HG02759 (cell line): ENCODE measurements at regions not wholly inside any gene's neighbourhood (a gene's known extent, or its start where the extent isn't known, plus 50 kb on each side); places are given as distances from the start of the nearest gene placed in this dataset.
"Not testable (repeated sequence)": the region's sequence is repeated elsewhere in the genome, so short reads cannot be mapped to it uniquely, and the experiment has no call there.

ENCODE experiments used
- ATAC-seq: cut with Tn5 transposase; IDR thresholded peaks from one replicate; pipeline ENCODE4 v1.9.1; 2021; ENCODE audit warnings: mild to moderate bottlenecking, moderate library complexity; ENCODE audit not compliant: unreplicated experiment

- no peak for ATAC-seq
Measured at GRCh38 chr9:26508897-26509296, 383.7 kb downstream of the CAAP1 start.

DNA sequence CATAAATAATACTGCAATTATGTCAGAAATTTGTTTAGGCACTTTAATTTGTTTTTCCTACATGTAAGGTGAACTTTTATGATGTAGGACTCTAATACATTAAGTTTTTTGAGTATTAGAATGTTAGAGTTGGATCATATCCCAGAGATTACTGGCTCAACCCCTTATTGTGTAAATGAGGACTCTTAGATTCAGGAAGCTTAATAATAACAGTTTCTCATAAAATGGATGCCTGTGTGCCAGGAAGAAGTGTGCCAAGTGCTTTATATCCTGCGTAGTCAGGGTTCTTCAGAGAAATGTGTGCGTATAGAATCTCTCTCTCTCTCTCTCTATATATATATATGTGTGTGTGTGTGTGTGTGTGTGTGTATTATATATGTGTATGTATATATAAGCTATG lies 388.5 kb downstream of the CAAP1 start:
- ATAC-seq = no peak

DNA sequence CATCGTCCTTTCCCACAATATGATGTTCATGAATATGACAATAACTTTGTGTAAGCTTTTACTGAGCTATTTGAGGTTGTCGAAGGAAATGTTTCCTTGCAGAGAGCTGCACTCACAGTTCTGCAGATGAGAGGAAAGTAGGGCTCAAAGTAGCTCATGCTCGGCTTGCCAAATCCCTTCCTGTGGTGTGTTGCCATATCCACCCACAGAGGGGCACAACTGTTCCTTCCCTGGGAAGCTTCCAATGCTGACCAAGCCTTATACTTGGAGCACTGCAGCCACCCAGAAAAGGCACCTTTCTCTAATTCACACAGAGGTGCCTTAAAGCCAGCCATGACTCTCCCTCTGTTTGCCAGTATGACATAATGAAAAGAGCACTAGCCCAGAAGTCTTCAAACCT lies 390.3 kb downstream of the CAAP1 start:
- ATAC-seq = no peak

DNA sequence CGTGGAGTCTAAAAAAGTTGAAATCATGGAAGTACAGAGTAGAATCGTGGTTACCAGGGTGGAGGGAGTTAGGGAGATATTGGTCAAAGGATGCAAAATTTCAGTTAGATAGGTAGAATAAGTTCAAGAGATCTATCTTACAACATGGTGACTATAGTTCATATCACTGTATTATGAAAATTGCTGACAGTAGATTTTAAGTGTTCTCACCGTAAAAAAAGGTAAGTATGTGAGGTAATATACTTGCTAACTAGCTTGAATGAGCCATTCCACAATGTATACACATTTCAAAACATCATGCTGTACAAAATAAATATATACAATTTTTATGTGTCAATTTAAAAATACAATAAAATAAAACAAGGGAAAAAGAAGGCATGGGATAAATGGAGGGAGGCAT lies 392.1 kb downstream of the CAAP1 start:
- no peak for ATAC-seq

DNA sequence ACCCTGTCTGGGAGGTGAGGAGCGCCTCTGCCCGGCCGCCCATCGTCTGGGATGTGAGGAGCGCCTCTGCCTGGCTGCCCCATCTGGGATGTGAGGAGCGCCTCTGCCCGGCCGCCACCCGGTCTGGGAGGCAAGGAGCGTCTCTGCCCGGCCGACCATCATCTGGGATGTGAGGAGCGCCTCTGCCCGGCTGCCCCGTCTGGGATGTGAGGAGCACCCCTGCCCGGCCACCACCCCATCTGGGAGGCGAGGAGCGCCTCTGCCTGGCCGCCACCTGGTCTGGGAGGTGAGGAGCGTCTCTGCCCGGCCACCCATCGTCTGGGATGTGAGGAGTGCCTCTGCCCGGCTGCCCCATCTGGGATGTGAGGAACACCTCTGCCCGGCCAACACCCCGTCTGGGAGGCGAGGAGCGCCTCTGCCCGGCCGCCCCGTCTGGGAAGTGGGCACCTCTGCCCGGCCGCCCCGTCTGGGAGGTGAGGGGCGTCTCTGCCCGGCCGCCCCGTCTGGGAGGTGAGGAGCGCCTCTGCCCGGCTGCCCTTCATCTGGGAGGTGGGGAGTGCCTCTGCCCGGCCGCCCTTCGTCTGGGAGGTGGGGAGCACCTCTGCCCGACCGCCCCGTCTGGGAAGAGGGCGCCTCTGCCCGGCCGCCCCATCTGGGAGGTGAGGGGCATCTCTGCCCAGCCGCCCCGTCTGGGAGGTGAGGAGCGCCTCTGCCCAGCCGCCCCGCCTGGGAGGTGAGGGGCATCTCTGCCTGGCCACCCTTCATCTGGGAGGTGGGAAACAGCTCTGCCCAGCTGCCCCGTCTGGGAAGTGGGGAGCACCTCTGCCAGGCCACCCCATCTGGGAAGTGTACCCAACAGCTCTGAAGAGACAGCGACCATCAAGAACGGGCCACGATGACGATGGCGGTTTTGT lies 399.7 kb downstream of the CAAP1 start:
- not testable (repeated sequence) for ATAC-seq

DNA sequence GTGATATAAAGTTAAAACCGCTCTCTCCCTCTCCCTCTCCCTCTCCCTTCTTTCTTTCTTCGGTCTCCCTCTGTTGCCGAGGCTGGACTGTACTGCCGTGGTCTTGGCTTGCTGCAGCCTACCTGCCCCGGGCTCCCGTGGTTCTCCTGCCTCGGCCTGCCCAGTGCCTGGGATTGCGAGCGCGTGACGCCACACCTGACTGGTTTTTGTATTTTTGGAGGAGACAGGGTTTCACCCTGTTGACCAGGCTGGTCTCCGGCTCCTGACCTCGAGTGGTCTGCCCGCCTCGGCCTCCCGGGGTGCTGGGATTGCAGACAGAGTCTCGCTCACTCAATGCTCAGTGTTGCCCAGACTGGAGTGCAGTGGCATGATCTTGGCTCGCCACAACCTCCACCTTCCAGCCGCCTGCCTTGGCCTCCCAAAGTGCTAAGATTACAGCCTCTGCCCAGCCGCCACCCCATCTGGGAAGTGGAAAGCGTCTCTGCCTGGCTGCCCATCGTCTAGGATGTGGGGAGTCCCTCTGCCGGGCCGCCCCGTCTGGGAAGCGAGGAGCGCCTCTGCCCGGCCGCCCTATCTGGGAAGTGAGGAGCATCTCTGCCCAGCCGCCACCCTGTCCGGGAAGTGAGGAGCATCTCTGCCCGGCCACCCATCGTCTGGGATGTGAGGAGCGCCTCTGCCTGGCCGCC lies 400.5 kb downstream of the CAAP1 start:
- not testable (repeated sequence) for ATAC-seq

DNA sequence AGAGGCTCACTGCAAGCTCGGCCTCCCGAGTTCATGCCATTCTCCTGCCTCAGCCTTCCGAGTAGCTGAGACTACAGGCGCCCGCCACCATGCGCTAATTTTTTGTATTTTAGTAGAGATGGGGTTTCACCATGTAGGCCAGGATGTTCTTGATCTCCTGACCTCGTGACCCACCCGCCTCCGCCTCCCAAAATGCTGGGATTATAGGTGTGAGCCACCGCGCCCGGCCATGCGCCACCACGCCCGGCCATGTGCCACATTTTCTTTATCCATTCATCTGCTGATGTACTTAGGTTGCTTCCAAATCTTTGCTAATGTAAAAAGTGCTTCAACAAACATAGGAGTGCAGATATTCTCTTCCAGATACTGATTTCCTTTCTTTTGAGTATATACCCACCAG lies 408.6 kb downstream of the CAAP1 start:
- ATAC-seq = no peak

- no peak for ATAC-seq
Measured at GRCh38 chr9:26477963-26478362, 414.6 kb downstream of the CAAP1 start.

GRCh38 chr9:26471261-26471660 lies 421.3 kb downstream of the CAAP1 start:
- no peak for ATAC-seq

GRCh38 chr9:26470284-26470683 lies 422.3 kb downstream of the CAAP1 start:
- ATAC-seq = no peak

DNA sequence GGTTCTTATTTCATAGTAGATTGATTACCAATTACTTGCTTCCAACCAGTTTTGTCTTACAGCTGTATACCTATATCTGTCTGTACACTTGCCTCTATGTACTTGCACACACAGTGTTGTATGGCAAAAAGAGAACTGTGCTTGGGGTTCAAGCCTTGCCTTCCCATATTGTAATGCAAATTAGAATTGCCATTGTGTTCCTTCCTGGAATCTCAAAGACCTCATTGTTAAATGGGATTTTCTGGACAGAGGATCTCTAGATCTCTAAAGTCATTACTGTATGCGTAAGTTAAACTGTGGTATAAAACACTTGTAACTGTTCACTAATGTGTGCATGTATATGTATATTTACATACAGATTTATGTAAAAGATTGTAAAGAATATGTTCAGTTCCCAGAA lies 428.8 kb downstream of the CAAP1 start:
- ATAC-seq = no peak

- no peak for ATAC-seq
Measured at GRCh38 chr9:26462751-26463150, 429.9 kb downstream of the CAAP1 start.

DNA sequence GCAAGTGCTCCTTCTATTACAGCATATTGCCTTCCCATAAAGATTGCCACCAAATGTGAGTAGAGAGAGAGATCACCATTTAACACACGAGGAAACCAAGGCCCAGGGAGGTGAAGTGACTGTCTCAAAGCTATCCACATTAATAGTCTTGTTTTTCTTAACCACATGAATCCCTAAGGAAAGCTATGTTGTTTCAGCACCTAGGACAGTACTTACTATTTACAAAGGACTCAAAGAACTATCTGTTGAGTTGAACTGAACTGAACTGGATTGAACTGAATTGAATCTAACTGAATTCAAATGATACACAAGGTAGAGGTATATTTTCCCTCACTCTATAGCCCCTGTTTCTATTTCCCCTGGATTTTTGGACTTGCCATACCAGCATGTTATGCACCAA lies 430.4 kb downstream of the CAAP1 start:
- ATAC-seq = no peak

DNA sequence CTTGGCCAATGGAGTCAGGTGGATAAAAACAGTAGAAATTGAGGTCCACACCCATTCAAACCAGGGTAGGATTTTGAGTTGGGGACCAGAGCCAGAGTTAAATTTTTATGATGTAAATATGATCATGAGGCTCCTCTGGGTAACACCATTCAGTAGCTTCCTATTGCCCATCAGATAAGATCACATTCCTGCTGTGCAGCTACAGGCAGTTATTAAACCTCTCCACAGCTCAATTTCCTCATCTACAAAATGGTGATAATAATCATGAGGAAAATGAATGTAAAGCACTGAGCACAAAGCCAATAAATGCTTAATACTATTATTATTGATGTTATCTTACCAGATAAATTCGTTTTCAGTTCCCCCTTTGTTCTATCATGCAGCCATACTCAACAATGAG lies 432.0 kb downstream of the CAAP1 start:
- no peak for ATAC-seq

GRCh38 chr9:26459959-26460358 lies 432.6 kb downstream of the CAAP1 start:
- no peak for ATAC-seq

- ATAC-seq = no peak
Measured at GRCh38 chr9:26458054-26458453, 434.5 kb downstream of the CAAP1 start.

GRCh38 chr9:26457151-26457550 lies 435.5 kb downstream of the CAAP1 start:
- no peak for ATAC-seq

DNA sequence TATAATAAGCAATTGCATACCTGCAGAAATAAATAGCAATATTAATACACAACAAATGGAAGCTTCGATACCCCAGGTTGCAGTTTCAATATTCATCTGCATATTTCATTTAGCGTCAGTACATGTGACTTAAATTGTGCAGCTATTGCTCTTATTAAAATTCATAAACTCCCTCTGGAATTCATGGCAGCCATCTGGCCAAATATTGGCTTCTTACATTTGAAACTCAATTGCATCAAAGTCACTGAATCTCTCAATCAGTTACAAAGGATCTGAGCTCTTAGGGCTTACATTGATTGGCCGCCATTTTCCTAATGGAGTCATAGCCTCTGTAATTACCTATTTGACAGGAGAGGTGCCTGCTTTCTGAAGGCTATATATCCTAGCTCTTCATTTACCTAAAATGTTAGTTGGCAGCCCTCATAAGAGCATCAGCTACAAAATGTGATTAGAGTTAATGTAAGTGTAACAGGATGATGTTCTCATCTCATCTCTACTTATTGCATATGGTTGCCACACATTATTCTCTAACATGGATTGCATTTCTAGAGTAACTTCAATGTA lies 453.5 kb downstream of the CAAP1 start:
- ATAC-seq = no peak

DNA sequence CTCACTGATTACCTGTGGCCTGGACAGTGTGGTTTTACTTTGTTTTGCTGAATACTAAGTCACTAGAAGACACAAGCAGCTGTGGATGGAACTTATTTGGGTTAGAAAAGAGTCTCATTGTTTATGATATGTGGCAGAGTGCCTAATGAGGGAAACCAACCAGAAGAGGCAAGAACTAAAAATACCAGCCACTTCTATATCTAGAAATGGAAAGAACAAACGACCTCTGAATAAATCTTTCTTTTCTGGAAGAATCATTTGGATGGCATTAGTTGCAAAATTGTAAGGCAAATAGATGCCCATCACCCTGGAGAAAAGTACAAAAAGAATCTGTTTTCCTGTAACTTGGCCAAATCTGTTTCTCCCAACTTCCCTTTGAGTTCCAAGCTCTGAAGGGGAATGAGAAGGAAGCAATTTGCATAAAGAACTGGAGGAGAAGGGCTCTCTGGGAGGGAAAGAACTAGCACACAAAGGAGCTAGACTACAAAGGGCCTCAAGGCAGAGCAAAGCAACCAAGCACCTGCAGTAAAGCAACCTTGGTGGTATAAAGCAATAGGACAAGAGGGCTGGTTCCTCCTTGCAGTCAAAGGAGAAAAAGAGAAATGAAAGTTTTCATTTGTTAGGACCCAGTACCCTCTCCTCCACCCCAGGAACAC lies 455.4 kb downstream of the CAAP1 start:
- no peak for ATAC-seq

DNA sequence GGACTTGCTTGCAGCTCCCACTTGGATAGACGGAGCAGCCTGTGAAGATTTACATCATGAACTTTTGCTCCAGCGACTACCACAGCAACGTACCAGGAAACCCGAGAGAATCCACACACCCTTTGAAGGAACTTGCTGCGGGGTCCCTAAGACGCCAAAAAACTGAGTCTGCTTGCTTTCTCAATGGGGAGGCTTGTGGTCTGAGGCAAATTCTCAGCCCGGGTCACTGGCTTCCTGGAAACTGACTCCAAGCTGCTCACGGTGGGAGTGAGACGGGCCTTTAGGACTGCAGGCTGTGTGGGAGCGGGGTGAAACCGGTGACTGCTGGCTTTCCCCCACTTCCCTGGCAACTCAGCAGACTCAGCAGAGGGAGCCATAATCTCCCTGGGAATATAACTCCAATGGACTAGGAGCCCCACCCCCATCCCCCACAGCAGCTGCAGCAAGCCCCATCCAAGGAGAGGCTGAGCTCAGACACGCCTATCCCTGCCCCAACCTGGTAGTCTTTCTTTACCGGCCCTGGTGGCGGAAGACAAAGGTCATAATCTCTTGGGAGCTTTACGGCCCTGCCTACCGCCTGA lies 466.0 kb downstream of the CAAP1 start:
- ATAC-seq = no peak

DNA sequence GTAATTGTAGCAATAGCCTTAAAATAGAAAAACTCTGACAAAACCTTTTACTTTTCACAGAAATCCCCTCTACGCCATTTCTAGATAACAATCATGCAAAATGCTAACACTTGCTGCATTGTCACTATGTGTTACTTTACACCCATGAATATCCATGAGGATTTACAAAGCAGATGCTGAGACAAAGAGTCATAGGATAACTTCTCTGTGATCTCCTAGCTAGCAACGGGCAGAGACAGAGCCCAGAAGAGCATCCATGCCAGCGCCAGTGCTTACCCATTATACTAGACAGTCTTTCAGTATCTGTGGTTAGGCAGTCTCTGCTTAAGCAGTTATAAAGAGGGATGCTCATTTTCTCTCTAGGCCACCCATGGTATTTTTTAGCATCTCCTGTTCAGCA lies 474.1 kb downstream of the CAAP1 start:
- ATAC-seq = no peak
